ENCODE measurements at regions not wholly inside any gene's neighbourhood (a gene's known extent, or its start where the extent isn't known, plus 50 kb on each side); places are given as distances from the start of the nearest gene placed in this dataset.

DNA sequence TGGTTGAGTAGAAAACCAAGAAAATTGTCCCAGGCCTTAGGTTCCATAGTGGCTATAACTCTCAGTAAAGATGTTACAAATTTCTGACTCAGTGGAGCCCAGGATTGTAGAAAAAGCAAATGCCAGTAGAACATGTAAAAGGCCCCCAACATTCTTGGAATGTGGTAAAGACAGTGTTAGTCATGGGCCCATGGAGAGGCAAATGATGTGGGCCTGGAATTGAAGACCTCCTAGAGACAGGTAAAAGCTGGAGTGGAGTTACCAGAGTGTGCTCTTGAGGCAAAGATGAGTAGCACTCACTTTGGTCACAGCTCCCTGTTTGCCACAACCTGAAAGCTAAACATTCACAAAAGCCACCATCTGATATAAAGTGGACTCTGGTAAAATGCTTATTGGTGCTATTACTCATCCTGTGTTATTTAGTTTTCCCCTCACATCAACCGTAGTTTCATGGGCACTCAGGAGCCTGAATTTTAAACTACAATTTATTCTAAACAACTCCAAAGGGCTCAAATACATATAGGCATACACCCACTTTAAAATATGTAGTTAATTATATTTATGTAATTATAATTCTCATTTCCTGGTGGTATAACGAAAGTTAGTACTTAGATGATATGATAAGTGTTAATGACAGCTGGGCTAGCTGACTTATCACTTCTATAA is 359.6 kb upstream of the NECTIN3 start:
- no peak for DNase-seq

GRCh38 chr3:110727056-110727455 is 344.6 kb upstream of the NECTIN3 start:
- DNase-seq = no peak

- no peak for DNase-seq
Observed at GRCh38 chr3:110731148-110731547, 340.5 kb upstream of the NECTIN3 start.

GRCh38 chr3:110732420-110732819 is 339.2 kb upstream of the NECTIN3 start:
- DNase-seq = no peak

- no peak for DNase-seq
Observed at GRCh38 chr3:110733045-110733444, 338.6 kb upstream of the NECTIN3 start.

GRCh38 chr3:110734524-110734923 is 337.1 kb upstream of the NECTIN3 start:
- no peak for DNase-seq

GRCh38 chr3:110736332-110736731 is 335.3 kb upstream of the NECTIN3 start:
- no peak for DNase-seq

GRCh38 chr3:110738531-110738930 is 333.1 kb upstream of the NECTIN3 start:
- no peak for DNase-seq

DNA sequence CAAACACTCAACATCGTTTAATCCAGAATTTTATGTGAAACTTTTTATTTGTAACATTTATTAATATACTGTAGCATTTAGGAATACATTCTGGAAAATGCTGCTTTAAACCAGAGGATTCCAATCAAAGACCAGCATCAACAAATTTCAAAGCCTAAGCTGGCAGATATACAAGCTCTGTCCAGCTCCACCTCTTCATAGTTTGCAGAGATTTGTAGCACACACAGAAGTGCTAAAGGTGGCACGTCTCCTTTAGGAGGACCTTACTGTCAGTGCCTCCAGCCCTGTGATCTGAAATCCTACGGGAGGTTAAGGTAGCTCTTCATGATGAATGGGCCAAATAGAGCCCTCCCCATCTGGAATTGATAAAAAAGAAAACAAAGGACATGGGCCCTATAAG is 329.7 kb upstream of the NECTIN3 start:
- no peak for DNase-seq

DNA sequence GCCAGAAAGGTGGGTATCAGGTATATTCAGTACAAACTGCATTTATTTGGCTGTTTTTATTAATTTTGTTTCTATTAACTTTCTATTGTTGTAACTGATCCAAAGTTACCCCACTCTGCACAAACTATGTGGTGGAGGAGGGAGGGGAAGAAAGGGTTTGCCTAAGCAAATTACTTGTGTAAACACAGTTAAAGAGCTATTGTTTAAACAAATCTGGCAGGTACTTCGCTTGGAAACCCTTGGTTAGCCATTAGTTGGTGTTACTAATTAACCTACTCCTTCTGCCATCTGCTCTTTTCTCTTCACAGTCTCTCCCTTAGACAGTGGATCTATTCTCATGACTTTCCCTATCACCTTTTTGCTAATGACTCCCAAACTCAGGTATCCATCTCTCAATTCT is 328.4 kb upstream of the NECTIN3 start:
- DNase-seq = peak; percentile 74

DNA sequence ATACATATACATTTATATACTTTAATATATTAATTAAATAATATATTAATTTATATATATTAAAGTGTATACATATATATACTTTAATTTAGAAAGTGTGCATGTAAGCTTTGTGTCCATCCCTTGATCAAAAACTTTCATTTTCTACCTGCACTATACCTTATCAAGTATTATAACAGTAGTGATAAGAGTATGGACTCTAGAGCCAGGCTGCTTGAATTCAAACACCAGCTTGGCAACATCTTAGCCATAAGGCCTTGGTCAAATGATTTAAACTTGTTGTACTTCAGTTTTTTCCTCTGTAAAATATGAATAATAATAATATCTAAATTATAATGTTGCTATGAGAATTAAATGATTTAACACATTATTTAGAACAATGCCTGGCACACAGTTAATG is 327.6 kb upstream of the NECTIN3 start:
- DNase-seq = no peak

GRCh38 chr3:110744723-110745122 is 326.9 kb upstream of the NECTIN3 start:
- DNase-seq = no peak

- DNase-seq = no peak
Observed at GRCh38 chr3:110749006-110749405, 322.6 kb upstream of the NECTIN3 start.

GRCh38 chr3:110750201-110750600 is 321.4 kb upstream of the NECTIN3 start:
- no peak for DNase-seq

DNA sequence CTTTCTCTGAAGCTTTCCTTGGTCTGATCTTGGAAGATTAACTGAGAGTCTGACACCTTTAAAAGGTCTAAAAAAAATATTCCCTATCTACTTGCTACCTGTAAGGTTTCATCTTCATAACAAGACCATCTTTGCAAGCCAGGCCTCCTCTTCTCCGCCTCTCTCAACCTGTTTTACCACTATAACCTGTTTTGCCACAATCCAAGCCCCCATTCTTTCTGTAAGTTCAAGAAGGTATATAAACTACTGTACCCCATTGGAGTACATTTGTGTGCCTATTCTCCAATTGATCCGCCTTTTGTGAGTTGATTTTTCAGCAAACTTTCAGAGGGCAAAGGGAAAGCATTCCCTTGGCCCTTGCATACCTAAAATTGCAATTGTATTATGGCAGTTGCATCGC is 319.3 kb upstream of the NECTIN3 start:
- DNase-seq = no peak

GRCh38 chr3:110753516-110753915 is 318.1 kb upstream of the NECTIN3 start:
- no peak for DNase-seq

- no peak for DNase-seq
Observed at GRCh38 chr3:110754212-110754916, 317.3 kb upstream of the NECTIN3 start.

DNA sequence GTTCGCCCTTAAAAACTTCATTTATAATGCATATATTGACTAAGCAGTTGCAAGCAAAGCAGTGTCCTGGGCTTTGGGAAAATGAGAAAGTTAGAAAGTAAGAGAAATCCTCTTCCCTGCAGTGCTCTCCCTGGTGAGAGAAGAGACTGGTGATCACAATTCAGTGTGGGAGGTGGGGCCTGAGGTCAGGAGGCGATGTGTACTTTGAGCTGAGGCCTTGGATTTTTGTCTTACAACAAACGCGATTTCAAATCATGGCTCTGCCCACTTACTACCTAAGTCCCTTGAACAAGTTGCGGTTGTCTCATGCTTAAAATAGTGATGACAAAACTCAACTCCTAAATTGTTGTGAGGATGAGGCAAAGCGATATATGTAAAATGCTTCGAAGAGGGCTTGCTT is 316.3 kb upstream of the NECTIN3 start:
- DNase-seq = no peak

DNA sequence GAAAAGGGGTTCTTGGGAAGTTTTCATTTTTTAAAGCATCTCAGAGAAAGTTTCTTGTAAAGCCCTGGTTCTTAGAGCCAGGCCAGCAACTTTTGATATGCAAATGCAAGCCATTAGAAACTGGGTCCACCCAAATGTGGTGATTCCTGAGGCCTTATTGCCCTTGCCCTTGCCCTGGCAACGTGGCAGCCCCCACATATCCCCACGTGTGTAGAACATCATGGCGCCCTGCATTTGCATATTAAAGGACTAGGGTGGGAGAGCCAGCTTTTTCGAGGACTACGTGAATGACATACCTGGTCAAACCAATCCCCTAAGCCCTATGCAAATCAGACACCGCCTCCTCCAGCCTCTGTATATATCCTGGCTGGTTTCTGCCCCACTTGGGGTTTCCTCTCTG is 314.9 kb upstream of the NECTIN3 start:
- no peak for DNase-seq

DNA sequence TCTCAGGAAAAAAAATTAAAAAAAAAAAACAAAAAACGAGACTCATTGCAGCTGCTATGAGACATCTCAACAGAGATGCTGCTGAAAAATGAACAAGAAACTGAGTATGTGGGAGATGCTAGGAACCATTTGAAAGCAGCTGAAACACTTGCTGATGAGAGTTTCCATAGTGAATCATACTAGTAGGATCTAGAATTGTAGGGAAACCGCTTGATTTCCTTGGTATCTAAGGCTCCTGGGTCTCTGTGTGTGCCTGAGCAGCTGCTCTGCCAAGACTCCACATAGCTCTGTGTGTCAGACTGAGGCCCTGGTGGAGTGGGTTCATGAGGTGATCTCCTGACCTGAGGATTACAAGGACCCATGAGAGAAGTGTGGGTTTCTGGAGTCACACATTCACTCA is 313.4 kb upstream of the NECTIN3 start:
- DNase-seq = no peak

- no peak for DNase-seq
Observed at GRCh38 chr3:110767156-110767555, 304.5 kb upstream of the NECTIN3 start.

GRCh38 chr3:110767838-110768237 is 303.8 kb upstream of the NECTIN3 start:
- no peak for DNase-seq

GRCh38 chr3:110773413-110773954 is 298.1 kb upstream of the NECTIN3 start:
- DNase-seq = no peak

- DNase-seq = no peak
Observed at GRCh38 chr3:110774496-110775265, 296.9 kb upstream of the NECTIN3 start.
